Heart right ventricle (tissue), 16 donors: ENCODE measurements at regions not wholly inside any gene's neighbourhood (a gene's known extent, or its start where the extent isn't known, plus 50 kb on each side); places are given as distances from the start of the nearest gene placed in this dataset.

ENCODE experiments used
- ATAC-seq, 8 donors: fragments of 200-7000 bp; cut with Tn5 transposase; one replicate each; pipeline ENCODE4 v1.9.1; 2020; ENCODE audit warnings: mild to moderate bottlenecking in 8 of 8, moderate library complexity in 8 of 8, moderate number of reproducible peaks in 1 of 8
- DNase-seq, 2 donors: peaks; one replicate each; pipeline ENCODE4 v3.0.0-alpha.2; 2020
- H3K27ac ChIP-seq, 10 donors: fragments of 200-600 bp; sonication (generic) in 2 of 10; one replicate each; pipeline versions ENCODE4 v1.5.0 to v1.8.0; 2020 to 2022; ENCODE audit warnings: mild to moderate bottlenecking in 3 of 10
- H3K27me3 ChIP-seq, 7 donors: fragments of 200-600 bp; one replicate each; pipeline ENCODE4 v1.8.0; 2021 to 2022; ENCODE audit warnings: mild to moderate bottlenecking in 2 of 7
- H3K36me3 ChIP-seq, 9 donors: fragments of 200-600 bp; sonication (generic) in 1 of 9; one replicate each; pipeline versions ENCODE4 v1.5.0 to v1.8.0; 2020 to 2022; ENCODE audit warnings: mild to moderate bottlenecking in 2 of 9
- H3K4me1 ChIP-seq, 9 donors: fragments of 200-600 bp; sonication (generic) in 1 of 9; one replicate each; pipeline versions ENCODE4 v1.5.0 to v1.8.0; 2020 to 2022; ENCODE audit warnings: mild to moderate bottlenecking in 4 of 9
- H3K4me3 ChIP-seq, 10 donors: fragments of 200-600 bp; sonication (generic) in 2 of 10; one replicate each; pipeline versions ENCODE4 v1.5.0 to v1.8.0; 2020 to 2022; ENCODE audit warnings: mild to moderate bottlenecking in 7 of 10, moderate library complexity in 2 of 10
- H3K9me3 ChIP-seq, 11 donors: fragments of 200-600 bp in 10 of 11; sonication (generic) in 2 of 11; one replicate each; pipeline versions ENCODE4 v1.5.0 to v1.8.0; 2013 to 2022; ENCODE audit warnings: mild to moderate bottlenecking in 2 of 11, control low read depth in 1 of 11, moderate library complexity in 1 of 11
- WGBS, 2 donors: extraction: QIAGEN DNeasy Blood & Tissue Kit; methylation state at CpG; one replicate each; pipeline ENCODE4 v1.1.7; 2013; ENCODE audit warnings: inconsistent platforms in 1 of 2; 5-methylcytosine and 5-hydroxymethylcytosine counted together
- intact Hi-C, 10 donors: fragments of 100-400 bp; cut with DNase I; formaldehyde crosslinking; loops; one replicate each; pipeline versions ENCODE4 v1.11.1 to v1.14.2; 2022
- TF ChIP-seq, protein P1 (sequence below), 9 donors: fragments of 200-600 bp; sonication (generic) in 2 of 9; IDR thresholded peaks; one replicate each; pipeline versions ENCODE4 v1.5.0 to v1.8.0; 2021 to 2022; ENCODE audit warnings: antibody characterized with exemption in 9 of 9, mild to moderate bottlenecking in 5 of 9, moderate library complexity in 1 of 9
- donor health status: Arrhythmogenic right ventricular cardiomyopathy.
- donor health status: ischemic (EF 13 %, LVEDD 7.1; RV severe dilation, severe dysfunction).
- donor health status: healthy with polysubstance abuse.
- donor health status: DM: no; HTN: yes; CAD: no.
- donor health status: DM: no; HTN: no; CAD: no.
- donor health status: ischemic (EF 25% LVEDD 6.9; RV normal size, moderate dysfunction).
- donor health status: ischemic (EF 25% LVEDD 5.7; RV mildly dilated, moderate dysfunction).
- donor health status: healthy.
- donor health status: DM: yes; HTN: yes; CAD: no.
- donor health status: Ischemic cardiomyopathy.
- donor health status: ischemic (EF 35%, LVEDD 5.7; RV mildly dilated, moderate dysfunction).
- donor health status: nonischemic (EF 11% LVEDD 7.7; RV severe dilation, severe dysfunction).
- donor health status: DM: yes; HTN: yes; CAD: no.
- donor health status: PGD.
- donor health status: ischemic (EF 29% LVEDD 5.4; RV normal size, mild dysfunction).
- donor health status: nonischemic (EF 23%, LVEDD 6.1; RV moderate dilation, normal function).

DNA sequence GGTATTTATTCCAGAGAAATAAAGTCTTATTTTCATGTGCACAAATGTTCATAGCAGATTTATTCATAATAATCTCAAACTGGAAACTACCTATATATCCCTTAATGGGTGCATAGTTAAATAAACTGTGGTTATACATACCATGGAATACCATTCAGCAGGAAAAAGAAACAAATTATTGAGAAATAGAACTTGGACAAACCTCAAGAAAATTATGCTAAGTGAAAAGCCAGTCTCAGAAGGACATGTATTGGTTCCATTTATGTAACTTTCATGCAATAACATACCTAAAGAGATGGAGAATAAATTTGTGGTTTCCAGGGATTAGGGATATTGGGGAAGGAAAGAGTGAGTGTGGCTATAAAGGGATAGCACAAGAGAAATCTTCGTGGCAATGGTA lies 452.6 kb downstream of the SETBP1 start:
- H3K4me3 ChIP-seq, result no peak overlapping the region
- DNase-seq (no peak), ATAC-seq (no peak)
- no peaks in the 10 kb centered on the region for H3K4me1 ChIP-seq
- TF ChIP-seq, protein P1, sequence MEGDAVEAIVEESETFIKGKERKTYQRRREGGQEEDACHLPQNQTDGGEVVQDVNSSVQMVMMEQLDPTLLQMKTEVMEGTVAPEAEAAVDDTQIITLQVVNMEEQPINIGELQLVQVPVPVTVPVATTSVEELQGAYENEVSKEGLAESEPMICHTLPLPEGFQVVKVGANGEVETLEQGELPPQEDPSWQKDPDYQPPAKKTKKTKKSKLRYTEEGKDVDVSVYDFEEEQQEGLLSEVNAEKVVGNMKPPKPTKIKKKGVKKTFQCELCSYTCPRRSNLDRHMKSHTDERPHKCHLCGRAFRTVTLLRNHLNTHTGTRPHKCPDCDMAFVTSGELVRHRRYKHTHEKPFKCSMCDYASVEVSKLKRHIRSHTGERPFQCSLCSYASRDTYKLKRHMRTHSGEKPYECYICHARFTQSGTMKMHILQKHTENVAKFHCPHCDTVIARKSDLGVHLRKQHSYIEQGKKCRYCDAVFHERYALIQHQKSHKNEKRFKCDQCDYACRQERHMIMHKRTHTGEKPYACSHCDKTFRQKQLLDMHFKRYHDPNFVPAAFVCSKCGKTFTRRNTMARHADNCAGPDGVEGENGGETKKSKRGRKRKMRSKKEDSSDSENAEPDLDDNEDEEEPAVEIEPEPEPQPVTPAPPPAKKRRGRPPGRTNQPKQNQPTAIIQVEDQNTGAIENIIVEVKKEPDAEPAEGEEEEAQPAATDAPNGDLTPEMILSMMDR (IDR thresholded peaks at IDR 0.05), result no peak
- H3K36me3 ChIP-seq, result no peaks in the 10 kb centered on the region
- no peak overlapping the region for H3K27ac ChIP-seq
- 90 to 100% methylated on average over 1 of the region's 1 CpG for WGBS, 2 donors
- no peaks in the 10 kb centered on the region for H3K27me3 ChIP-seq
- intact Hi-C loops, result no loop called here
- H3K9me3 ChIP-seq, result no peaks in the 10 kb centered on the region

DNA sequence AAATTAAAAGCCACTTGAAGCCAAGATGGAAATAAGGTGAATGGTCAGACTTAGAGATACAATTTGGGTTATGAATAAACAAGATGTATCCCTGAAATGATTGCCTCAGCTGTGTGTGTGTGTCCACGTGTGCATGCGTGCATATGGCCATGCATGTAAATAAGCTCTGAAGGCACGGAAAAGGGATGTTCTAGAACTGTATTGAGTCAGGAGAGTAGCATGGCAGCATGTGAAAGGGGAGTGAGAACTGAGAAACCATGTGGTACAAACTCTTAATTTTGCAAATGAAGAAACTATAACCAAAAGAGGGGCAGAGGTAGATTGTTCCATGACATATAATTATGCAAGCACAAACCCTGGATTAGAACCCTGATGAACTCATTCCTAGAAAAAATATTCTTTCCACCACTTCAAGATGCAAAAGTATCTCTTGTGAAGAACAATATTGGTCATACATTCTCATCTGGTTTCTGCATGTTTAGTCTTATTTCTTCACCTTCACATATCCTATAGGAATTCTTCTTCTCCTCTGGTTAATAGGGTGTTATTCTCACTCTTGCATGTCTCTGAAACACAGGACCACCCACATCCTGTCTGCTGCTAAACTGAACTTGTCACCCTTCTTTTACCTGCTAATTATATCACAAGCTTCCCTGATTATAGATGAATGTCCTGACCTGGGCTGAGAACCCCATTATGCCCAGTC lies 455.8 kb downstream of the SETBP1 start:
- no peaks in the 10 kb centered on the region for H3K36me3 ChIP-seq
- no peak overlapping the region for H3K27ac ChIP-seq
- DNase-seq (no peak), ATAC-seq (no peak)
- TF ChIP-seq, protein P1 (IDR thresholded peaks at IDR 0.05), result no peak
- 90 to 92% methylated on average over 3 of the region's 3 CpGs for WGBS, 2 donors
- H3K4me1 ChIP-seq, result no peaks in the 10 kb centered on the region
- H3K27me3 ChIP-seq, result no peaks in the 10 kb centered on the region
- no peak overlapping the region for H3K4me3 ChIP-seq
- intact Hi-C loops, result no loop called here
- peaks cover 0 to 13% (median 0%) of the 10 kb centered on the region in 11 donors for H3K9me3 ChIP-seq

DNA sequence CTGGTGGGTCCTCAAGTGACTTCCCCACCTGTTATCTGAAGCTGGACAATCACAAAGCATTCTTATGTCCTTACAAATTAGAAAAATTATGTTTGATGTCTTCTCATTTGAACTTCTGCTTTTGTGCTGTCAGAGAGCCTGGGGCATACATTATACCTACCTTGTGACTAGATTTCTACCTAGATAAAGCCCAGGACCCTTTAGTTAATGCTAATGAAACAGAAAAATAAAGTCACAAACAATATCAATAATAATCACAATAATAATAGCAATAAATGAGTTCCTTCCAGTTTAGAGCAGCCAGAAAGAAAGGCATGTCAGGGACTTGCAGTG lies 456.4 kb downstream of the SETBP1 start:
- H3K27me3 ChIP-seq, result no peaks in the 10 kb centered on the region
- no peak overlapping the region for H3K4me3 ChIP-seq
- TF ChIP-seq, protein P1 (IDR thresholded peaks at IDR 0.05), result no peak
- H3K4me1 ChIP-seq, result no peaks in the 10 kb centered on the region
- no peaks in the 10 kb centered on the region for H3K36me3 ChIP-seq
- intact Hi-C loops, result no loop called here
- DNase-seq (no peak), ATAC-seq (no peak)
- peaks cover 0 to 13% (median 0%) of the 10 kb centered on the region in 11 donors for H3K9me3 ChIP-seq
- H3K27ac ChIP-seq, result no peak overlapping the region

DNA sequence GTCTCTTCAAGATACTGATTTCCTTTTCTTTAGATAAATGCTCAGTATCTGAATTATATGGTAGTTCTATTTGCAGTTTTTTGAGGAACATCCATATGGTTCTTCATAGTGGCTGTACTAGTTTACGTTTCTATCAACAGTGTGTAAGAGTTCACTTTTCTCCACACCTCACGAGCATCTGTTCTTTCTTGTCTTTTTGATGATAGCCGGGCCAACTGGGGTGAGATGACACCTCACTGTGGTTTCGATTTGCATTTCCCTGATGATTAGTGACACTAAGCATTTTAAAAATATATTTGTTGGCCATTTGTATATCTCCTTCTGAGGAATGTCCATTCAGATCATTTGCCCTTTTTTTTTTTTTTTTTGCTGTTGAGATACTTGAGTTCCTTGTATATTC lies 458.8 kb downstream of the SETBP1 start:
- intact Hi-C loops, result no loop called here

More for the DNA sequence above, 458.8 kb downstream of the SETBP1 start:
- no peak for DNase-seq
- Histone ChIP-seq H3K4me1 (no peaks in the 10 kb centered on the region), H3K27ac (no peak overlapping the region), H3K36me3 (no peaks in the 10 kb centered on the region), H3K27me3 (no peaks in the 10 kb centered on the region), H3K9me3 (peaks cover 0 to 13% (median 0%) of the 10 kb centered on the region in 11 donors), H3K4me3 (no peak overlapping the region)
- 88 to 90% methylated on average over 4 of the region's 4 CpGs for WGBS, 2 donors
- ATAC-seq, result no peak
- TF ChIP-seq, protein P1 (IDR thresholded peaks at IDR 0.05), result no peak
